Caki2 (cell line): ENCODE measurements at regions not wholly inside any gene's neighbourhood (a gene's known extent, or its start where the extent isn't known, plus 50 kb on each side); places are given as distances from the start of the nearest gene placed in this dataset.
"Not testable (repeated sequence)": the region's sequence is repeated elsewhere in the genome, so short reads cannot be mapped to it uniquely, and the experiment has no call there.

Source experiments
- DNase-seq: peaks from one replicate; pipeline ENCODE4 v3.0.0-alpha.2; 2015; ENCODE audit warnings: low read depth
- in situ Hi-C: cut with HindIII; loops from 2 replicates; pipeline ENCODE4 v1.10.0; 2016; ENCODE audit warnings: low sequenced_read_pairs, low pct_unique_long_range_greater_than_20kb, mixed read lengths

DNA sequence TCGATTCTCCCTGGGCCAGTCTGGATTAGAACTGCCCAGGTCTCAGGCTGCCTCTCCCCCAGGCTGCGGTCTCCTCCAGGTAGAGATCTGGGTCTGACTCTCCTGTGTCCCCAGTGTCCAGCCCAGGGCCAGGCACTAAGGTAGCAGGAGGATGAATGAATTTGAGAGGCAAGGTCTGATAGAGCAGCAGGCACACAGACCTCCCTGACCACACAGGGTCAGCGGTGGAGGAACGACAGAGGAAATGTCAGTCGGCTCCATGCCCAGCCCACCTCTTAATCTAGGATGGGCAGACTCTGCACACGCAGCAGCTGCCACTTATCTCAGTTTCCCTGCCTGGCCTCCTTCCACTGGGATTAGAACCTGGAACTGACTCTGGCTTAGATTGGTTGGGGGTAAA, 272.7 kb upstream of the MVB12B start:
- in situ Hi-C loops, result no loop called here

DNA sequence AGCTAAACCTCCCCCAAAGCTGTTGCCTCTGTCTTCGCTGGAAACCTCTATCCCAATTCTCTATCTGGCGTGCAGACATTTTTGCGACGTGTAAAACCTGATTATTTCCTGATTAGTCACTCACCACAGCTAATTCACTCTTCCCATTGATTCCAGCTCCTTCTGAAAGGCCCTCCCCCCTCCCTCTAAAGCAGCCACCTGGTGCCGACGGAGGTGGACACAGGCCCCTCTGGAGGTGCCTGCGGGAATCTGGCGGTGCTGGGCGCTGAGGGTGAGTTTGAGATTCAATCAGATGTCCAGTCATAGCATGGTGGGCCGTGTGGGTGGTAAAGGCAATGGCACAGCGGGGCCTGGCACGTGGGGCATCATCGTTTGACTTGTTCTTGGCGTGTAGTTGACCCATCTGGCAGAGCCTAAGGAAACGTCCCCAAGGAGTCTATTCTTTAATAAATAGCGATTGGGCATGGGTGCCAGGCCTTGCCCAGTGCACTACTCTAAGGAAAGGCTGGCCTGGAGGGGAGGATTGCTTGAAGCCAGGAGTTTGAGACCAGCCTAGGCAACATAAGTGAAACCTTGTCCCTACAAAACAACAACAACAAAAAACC, 271.1 kb upstream of the MVB12B start:
- in situ Hi-C loops, result no loop called here
- DNase-seq, result no peak

More for the DNA sequence above, 272.7 kb upstream of the MVB12B start:
- no peak for DNase-seq

DNA sequence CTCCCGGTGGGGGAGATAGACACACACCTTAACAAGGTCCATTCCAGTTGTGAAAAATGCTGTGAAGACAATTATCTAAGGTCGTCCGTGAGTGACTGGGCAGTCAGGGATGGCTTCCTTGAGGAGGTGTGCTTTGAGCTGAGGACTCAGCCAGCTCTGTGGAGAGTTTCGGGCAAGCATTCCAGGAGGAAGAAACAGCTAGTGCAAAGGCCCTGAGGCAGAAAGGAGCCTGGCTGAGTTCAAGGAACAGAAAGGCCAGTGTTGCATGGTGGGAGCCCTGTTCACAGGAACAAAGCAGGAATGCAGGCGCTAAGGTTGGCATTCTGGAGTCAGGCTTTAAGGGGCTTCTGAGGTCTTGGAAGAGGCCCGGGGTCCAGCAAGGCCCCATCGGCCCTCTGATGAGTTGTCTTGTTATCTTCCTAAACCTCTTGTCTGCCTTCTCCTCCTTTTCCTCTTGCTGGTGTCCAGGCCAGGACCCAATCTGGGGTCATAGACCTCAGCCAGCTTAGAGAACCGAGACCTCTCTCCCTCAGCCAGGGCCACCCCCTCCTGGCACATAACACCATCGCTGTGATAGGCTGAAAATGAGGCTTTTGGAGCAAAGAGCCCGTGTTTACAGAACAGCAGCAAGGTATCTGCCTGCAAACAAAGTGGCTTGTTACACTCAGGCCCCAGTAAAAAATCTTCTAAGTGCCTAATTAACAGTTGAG, 270.2 kb upstream of the MVB12B start:
- in situ Hi-C loops, result no loop called here
- DNase-seq, result no peak

DNA sequence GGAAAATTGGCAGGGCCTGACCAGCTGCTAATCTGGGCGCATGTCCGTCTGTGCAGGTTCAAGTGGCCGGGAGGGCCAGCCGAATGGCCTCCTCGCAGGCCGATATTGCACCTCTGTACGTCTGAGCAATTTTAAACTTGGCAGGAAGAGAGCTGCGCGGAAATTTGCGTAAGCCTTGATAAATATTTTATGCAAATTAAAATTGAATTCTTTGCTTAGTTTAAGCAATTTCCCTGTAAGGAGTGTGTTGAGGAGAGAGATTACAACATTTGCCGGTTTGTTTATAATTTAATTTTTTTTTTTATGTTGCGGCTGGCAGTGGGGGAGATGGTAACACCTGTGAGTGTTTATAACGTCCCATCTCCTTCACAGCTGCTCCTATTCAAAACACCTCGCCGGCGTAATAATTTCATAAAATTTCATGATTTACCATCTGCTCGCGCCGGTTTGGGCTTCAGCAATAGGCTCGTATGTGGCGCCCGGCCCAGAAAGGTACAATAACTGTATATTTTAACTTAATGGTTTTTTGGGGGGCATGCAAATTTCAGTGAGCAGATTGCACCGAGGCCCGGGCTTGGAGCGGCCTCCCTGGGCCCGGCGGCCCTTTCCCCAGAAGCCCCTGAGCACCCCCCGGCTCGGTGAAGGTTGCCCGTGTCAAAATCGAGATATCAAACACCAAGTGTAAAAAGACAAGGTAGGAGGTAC, 269.4 kb upstream of the MVB12B start:
- DNase-seq, result no peak
- in situ Hi-C loops, result no loop called here

DNA sequence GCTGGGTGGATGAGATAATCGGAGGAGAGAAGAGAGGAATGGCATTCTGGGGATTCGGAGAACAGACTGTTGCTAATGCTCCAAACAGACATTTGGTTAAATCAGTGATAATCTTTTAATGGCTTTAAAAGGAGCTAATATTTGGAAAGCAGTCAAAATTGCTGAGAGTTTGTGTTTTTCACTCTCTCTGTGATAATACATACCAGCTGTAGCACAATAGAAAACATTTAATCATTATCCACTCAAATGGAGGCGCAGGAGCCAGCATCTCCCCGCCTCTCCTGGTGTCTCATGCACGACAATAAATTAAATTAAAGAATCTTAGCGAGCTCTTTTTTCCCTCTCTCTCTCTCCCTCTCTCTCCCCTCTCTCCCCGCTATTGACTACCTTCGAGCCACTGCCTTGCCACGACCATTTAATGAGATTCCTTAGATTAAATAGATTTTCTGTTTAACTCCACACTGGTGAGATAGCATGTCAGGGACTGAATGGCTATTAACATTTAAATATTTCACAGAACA, 268.6 kb upstream of the MVB12B start:
- in situ Hi-C loops, result no loop called here
- DNase-seq, result no peak

DNA sequence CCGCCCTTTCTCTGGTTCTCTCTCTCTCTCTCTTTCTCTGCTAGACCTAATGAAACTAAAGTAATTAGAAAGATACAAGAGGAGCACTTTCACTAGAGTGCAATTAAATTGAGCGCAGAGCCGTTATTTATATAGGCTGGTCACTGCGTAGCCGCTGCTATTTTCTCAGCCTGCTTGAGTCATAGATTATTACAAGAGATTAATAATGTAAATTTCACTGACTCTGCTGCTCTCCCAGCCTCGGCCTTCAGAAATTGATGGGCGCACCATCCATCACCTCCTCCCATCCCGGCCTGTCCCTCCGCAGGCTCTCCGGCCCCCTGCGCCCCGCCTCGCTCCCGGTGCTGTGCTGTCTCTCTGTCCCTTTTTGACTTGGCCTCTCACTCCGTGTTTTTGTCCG, 268.0 kb upstream of the MVB12B start:
- in situ Hi-C loops, result no loop called here
- DNase-seq, result no peak

DNA sequence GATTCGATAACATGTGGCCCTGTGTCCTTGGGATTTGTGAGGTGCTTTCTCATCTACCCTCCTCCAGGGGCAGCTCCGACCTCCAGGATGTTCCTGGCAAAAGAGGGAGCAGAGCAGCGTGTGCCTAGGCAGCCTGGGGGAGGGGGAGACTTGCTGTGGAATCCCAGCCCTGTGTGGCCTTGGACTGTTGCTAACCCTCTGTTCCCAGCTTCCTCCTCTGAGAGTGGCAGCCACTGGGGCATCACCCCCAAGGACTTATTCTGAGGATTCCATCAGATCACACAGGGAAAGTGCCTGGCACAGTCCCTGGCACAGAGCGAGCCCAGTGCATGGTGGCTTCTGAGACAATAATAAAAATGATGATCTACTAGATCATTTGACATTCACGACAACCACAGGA, 265.1 kb upstream of the MVB12B start:
- no peak for DNase-seq
- in situ Hi-C loops, result no loop called here

DNA sequence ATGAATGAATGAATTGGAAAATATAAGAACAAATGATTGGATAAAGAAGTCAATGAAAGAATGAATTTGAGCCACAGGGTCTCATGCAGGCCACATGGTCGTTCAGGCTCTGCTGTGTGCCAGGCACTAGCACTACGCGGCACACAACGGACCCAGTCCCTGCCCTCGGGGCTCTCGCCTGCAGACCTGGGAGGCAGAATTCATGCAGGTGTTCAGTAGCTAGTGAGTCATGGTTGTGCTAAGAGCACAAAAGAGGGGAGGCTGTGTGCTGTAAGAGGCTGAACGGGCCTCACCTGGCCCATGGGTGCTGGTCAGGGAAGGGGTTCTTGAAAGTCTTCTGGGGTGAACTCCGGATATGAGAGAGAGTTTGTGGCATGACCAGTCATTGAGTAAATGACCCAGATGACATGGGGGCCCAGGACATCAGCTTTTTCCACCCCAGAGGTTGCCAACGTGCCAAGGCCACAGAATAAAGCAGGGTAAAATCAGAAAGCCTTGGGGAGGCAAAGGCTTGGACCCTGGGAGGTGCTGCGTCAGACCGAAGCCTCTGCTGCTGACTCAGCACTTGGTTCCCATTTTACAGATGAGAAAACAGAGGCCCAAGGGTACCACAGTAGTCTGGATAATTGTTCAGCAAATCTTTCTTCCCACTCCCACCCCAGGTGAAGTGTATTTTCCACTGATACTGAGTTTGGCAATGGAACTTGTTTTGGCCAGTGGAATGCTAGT, 264.3 kb upstream of the MVB12B start:
- in situ Hi-C loops, result no loop called here
- no peak for DNase-seq

DNA sequence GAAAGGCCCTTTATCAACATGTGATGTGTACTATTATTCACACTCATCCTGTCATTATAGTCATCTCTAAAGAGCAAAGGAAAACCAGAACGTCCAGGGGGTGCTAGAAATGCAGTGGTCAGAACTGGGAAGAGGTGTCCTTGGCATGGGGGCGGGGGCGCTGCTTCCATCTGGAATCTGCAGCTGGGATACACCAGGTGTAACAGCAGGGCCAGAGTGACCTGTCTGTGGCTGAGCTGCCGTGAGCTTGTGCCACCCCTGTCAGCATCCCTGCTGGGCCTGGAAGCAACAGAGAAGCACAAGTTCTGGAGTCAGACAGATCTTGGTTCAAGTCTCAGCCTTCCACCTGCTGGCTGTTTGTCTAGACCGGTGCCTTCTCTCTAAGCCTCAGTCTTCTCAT, 263.3 kb upstream of the MVB12B start:
- in situ Hi-C loops, result no loop called here
- no peak for DNase-seq

DNA sequence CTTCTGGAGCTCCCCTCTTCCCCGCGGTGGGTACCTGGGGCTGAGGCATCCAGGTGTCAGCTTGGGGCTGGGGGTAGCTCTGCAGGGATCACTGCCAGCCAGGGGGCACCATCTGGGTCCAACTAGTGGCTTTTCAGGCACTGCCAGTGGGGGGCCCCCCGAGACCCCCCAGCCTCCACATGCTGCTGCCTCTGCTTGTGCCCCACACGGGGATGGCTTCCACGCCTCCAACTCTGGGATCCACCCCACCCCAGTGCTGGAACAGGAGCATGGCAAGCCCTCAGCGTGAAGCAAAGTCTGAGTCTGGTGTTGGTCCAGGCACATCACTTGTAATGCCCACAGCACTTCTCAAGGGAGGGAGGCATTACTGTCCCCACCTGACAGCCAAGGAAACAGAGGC, 260.5 kb upstream of the MVB12B start:
- DNase-seq, result no peak
- in situ Hi-C loops, result no loop called here

DNA sequence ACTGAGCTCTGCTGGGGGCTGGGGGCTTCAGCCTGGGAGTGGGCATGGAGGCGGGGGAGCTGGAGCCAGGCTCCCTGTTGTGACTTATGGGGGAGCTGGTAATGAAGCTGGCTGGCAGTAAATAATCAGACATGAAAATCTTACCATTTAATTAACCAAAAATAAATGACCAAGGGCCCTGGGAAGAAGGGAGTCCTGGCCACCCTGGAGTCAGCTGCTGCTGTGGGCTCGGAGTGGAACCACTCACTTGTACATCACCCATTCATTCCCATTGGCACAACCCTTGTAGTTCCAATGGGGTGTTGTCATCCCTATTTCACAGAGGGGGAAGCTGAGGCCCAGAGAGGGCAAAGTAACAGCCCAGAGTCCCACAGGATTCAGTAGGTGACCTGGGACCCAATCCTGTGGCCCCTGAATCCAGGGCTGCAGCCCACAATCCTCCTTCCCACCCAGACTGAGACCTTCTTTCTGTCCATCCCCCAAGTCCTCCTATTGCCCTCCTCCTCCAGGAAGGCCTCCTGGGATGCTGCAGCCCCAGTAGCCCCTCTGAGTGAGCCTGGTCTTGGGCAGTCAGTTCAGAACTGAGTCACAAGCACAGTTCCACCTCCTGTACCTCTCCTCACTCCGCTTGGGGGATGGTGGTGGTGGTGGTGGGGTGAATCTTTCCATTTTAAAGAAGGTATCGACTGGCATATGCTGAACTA, 259.4 kb upstream of the MVB12B start:
- no peak for DNase-seq
- in situ Hi-C loops, result no loop called here

DNA sequence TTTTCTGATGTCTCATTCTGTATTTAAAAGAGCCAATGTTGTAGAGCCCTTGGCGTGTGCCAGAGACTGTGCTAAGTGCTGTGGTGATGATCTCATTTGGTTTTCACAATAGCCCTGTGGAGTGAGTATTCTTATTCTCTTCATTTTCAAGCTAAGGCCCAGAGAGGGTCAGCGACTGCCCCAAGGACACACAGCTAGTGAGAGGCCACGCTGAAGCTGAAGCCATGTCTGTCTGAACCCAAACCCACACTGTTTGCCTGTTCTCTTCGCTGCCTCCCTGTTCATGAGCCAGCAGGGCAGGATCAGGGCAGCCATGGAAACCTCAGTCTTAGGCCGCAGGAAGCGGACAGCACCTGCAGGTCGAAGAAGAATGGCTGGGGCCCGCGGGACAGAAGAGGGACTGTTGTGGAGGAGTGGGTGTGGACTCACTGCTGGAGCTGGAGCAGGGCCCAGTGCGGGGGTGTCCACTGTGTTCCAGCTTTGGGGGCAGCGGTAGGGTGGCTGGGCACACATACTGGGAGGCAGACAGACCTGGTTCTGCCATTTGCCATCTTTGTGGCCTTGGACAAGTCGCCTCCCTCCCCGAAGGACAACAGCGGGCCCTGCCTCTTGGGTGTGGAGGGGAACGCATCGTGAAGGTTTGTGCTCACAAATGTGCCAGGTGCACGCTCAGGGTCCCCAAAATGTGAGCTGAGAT, 257.9 kb upstream of the MVB12B start:
- in situ Hi-C loops, result no loop called here
- DNase-seq, result no peak

DNA sequence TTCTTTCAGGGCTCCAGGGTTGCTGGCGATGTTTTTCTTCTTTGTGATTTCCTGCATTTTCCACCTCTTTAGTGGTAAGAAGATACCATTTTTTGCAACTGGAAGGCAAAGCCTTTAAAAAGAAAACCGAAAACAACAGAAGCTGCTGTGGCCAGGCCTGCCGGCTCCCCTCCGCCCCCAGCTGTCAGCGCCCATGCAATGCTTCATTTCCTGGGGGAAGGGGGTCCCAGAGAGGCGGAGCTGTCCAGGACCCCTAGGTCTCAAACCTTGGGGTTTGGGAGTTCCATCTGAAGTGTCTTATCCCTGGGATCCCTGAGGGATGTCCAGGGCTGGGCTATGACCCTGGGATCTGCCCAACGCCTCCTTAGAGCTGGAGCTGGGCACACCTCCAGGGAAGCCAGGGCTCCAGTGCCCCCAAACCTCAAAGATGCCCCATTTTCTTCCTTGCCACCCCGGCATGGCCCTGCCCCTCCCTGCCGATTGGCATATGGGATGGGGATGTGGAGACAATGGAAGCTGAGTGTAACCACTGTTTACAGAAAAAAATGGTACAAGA, 257.2 kb upstream of the MVB12B start:
- in situ Hi-C loops, result no loop called here
- no peak for DNase-seq

DNA sequence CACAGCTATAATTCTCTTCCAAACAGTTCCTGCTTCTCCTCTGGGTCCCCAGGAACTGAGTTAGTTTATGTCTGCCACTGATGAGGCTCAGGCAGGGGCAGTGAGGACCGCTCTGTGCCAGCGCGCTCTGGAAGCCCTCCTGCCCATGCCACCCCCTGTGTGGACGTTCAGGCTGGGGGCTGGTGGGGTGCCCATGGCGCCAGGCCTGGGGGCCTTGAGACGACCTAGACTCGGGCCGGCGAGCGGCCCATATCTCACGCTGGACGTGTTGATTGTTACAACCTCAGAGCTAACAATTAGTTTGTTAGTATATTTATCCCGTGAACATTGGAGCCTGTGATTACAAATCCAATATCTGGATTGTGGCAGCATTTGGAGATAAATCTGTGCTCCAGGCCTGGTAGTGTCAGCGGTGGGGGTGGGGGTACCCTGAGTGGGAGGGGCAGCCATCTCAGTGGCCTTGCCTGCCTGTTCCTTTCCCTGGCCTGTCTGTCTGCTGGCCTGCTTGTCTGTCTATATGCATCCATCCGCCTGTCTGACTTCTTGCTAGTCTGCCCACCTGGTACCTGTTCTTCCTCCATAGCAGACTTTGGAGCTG, 256.5 kb upstream of the MVB12B start:
- in situ Hi-C loops, result no loop called here
- DNase-seq, result no peak

DNA sequence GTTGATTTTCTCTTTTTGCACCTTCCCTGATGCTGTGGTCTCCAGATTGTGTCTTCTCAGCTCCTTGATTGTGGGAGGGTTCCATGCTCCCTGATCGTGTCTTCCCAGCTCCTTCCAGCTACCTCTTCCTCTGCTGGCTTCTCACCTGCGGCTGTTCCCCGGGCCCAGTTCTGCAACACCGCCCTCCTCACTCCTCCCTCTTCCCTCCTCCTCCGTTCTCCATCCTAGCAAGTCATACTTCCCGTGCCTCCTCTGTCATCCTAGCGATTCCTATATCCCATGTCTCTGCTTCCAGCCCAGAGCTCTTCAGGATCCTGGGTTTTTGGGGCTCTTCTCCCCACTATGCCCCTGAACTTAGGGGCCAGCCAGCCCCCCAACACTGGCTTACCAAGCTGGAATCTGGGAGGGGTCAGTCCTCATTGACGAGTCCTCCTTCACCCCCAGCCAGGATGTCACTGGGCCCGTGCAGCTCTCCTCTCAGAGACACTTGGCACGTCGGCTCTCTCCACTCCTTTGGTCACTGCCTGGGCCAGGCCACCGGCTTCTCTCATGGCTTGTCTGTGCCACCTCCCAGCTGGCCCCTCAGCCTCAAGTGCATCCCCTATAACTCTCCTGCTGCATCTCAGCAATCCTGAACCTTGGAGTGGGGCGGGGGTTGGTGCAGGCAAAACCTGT, 255.4 kb upstream of the MVB12B start:
- in situ Hi-C loops, result no loop called here
- no peak for DNase-seq

DNA sequence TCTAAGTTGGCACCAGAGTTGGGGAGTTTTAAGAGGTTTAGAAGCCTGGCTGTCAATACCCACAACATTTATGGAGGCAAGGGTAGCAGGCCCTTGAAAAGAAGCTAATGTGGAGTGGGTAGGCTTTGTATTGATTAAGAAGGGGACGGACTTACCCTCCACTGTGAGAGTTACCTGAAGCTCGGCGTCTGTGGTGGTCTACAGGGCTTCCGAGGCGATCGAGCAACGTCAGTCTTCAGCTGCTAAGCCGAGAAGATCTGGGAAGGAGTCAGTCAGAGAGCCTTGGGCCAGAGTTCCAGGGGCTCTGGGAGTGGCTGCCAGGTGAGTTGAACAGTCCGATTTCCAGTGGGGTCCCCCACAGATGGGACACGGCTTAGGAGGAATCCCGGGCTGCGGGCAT, 249.0 kb upstream of the MVB12B start:
- DNase-seq, in situ Hi-C loops: not testable (repeated sequence)

DNA sequence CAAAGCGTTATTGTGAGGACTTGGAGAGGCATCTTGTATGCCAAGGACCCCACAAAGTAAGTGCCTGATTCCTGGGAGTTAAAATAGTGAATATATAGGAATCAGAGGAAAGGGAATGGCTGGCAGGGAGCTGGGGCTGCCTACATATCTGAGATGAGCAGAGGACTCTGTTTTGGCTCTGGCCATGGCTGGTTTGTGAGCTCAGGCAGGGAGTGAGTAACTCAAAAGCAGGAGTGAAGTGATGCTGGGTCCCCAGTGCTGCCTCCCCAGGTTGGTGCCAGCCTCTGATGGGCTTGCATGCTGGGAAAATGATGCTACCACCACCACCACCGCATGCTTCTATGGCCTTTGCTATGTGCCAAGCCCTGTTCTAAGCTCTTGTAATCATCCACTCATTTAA, 246.0 kb upstream of the MVB12B start:
- no peak for DNase-seq
- in situ Hi-C loops, result no loop called here
